HL-60 (cell line): ENCODE measurements at regions not wholly inside any gene's neighbourhood (a gene's known extent, or its start where the extent isn't known, plus 50 kb on each side); places are given as distances from the start of the nearest gene placed in this dataset.

Experiments
- CTCF ChIP-seq: IDR thresholded peaks from one replicate; pipeline ENCODE4 v1.5.1; 2011; ENCODE audit warnings: low read length, control low read depth, inconsistent platforms; ENCODE audit not compliant: insufficient read depth
- GABPA ChIP-seq: IDR thresholded peaks from 2 replicates; pipeline ENCODE4 v1.6.1; 2012; ENCODE audit warnings: low read depth
- POLR2AphosphoS5 ChIP-seq: IDR thresholded peaks from 2 replicates; pipeline ENCODE4 v1.6.1; 2012; ENCODE audit warnings: low read depth
- REST ChIP-seq: IDR thresholded peaks from 2 replicates; pipeline ENCODE4 v1.6.1; 2012; ENCODE audit warnings: low read depth; ENCODE audit not compliant: insufficient replicate concordance
- SPI1 ChIP-seq: IDR thresholded peaks from 2 replicates; pipeline ENCODE4 v1.6.1; 2012; ENCODE audit warnings: low read depth, mild to moderate bottlenecking, borderline replicate concordance

GRCh38 chr2:8033546-8034096 is 648.2 kb upstream of the ID2 start:
- TF ChIP-seq CTCF (no peak), REST (no peak), SPI1 (no peak), POLR2AphosphoS5 (no peak), GABPA (no peak)
